ENCODE measurements at regions not wholly inside any gene's neighbourhood (a gene's known extent, or its start where the extent isn't known, plus 50 kb on each side); places are given as distances from the start of the nearest gene placed in this dataset.

DNA sequence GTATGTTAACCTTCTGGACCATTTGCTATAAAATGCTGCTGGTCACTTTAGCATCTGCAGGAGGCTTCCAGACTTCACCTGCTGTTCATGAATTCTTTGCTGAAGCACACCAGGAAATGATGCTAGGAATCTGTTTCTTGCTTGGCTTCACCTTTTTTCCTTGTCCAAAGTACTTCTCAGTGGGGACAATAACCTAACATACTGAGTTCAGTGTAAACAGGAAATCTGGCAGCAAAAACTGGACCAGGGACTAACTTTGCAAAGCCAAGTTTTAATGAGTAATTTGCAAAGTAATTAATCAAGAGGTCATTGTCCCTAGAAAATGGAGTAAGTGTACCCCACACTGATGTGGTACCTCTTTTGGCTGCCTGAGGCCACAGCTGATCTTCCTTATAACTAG is 128.4 kb downstream of the RXFP2 start:
- H3K4me2 ChIP-seq (replicated peaks; ENCODE audit: low read depth, low read length, poor library complexity, severe bottlenecking): no peak overlapping the region
- H3K27me3 Mint-ChIP-seq: no peaks in the 10 kb centered on the region
- ChIA-PET CTCF (no interaction called here), POLR2A (no interaction called here)
- H3K4me3 Mint-ChIP-seq: no peak overlapping the region
- H3K9me3 Mint-ChIP-seq (ENCODE audit: insufficient read depth): no peaks in the 10 kb centered on the region
- TF ChIP-seq EZH2 (IDR thresholded peaks at IDR 0.05; ENCODE audit: borderline replicate concordance, insufficient read depth, low read depth, low read length, poor library complexity, severe bottlenecking): no peak
- TF ChIP-seq, protein P1, sequence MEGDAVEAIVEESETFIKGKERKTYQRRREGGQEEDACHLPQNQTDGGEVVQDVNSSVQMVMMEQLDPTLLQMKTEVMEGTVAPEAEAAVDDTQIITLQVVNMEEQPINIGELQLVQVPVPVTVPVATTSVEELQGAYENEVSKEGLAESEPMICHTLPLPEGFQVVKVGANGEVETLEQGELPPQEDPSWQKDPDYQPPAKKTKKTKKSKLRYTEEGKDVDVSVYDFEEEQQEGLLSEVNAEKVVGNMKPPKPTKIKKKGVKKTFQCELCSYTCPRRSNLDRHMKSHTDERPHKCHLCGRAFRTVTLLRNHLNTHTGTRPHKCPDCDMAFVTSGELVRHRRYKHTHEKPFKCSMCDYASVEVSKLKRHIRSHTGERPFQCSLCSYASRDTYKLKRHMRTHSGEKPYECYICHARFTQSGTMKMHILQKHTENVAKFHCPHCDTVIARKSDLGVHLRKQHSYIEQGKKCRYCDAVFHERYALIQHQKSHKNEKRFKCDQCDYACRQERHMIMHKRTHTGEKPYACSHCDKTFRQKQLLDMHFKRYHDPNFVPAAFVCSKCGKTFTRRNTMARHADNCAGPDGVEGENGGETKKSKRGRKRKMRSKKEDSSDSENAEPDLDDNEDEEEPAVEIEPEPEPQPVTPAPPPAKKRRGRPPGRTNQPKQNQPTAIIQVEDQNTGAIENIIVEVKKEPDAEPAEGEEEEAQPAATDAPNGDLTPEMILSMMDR (IDR thresholded peaks at IDR 0.05): no peak
- H3K79me2 ChIP-seq (ENCODE audit: control insufficient read depth, insufficient read depth, low read length): no peaks in the 10 kb centered on the region
- DNase-seq (no peak), ATAC-seq (ENCODE audit: low read depth) (no peak)
- no peak overlapping the region for H3K4me3 ChIP-seq (ENCODE audit: control extremely low read depth in 1 of 5, extremely low read depth in 1 of 5, insufficient read depth in 1 of 5, low read depth in 2 of 5, low read length in 4 of 5)
- H3K9ac ChIP-seq (ENCODE audit: low read length): no peak overlapping the region
- H3K27me3 ChIP-seq (replicated peaks in 1 of 4; ENCODE audit: control extremely low read depth in 1 of 4, control insufficient read depth in 3 of 4, insufficient read depth in 4 of 4, low read length in 3 of 4): no peaks in the 10 kb centered on the region
- no peak overlapping the region for H3K27ac ChIP-seq (ENCODE audit: low read length in 2 of 2)
- no peaks in the 10 kb centered on the region for H3K9me3 ChIP-seq (ENCODE audit: control extremely low read depth in 1 of 3, control insufficient read depth in 2 of 3, insufficient read depth in 1 of 3, low read length in 2 of 3)
- no peak overlapping the region for H2AFZ ChIP-seq (ENCODE audit: insufficient read depth, low read depth, low read length, poor library complexity, severe bottlenecking)
- no peak overlapping the region for H3K27ac Mint-ChIP-seq
- intact Hi-C loops (cut with micrococcal nuclease): no loop called here
- no peaks in the 10 kb centered on the region for H4K20me1 ChIP-seq (ENCODE audit: control insufficient read depth, insufficient read depth, low read length, poor library complexity, severe bottlenecking)
- no peaks in the 10 kb centered on the region for H3K36me3 ChIP-seq (replicated peaks in 1 of 2; ENCODE audit: control extremely low read depth in 1 of 2, control insufficient read depth in 1 of 2, extremely low read depth in 1 of 2, insufficient read depth in 2 of 2, low read length in 1 of 2)
- peaks cover 13% of the 10 kb centered on the region for H3K4me1 Mint-ChIP-seq
- peaks cover 4 to 8% of the 10 kb centered on the region in 2 donors for H3K4me1 ChIP-seq (ENCODE audit: control insufficient read depth in 2 of 2, insufficient read depth in 2 of 2, low read length in 2 of 2)

DNA sequence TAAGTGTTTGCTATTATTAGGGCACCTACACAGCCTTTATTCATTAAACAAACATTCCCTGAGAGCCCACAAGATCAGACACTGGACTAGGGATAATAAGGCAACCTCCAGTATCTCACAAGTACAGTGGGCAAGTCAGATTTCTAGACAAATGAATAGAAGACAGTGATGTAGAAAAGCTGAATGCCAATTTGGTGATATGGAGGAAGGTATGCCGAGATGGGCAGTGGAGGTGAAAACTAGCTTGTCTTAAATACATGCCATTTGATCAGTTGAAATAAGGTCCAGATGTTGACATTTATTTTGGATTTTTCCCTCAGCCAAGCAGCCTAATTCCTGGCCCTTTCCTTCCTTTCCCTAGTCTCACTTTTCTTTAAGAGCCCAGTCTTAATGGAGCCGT is 130.3 kb downstream of the RXFP2 start:
- Histone ChIP-seq H3K36me3 (replicated peaks in 1 of 2; ENCODE audit: control extremely low read depth in 1 of 2, control insufficient read depth in 1 of 2, extremely low read depth in 1 of 2, insufficient read depth in 2 of 2, low read length in 1 of 2) (no peaks in the 10 kb centered on the region), H3K4me2 (replicated peaks; ENCODE audit: low read depth, low read length, poor library complexity, severe bottlenecking) (no peak overlapping the region), H3K9ac (ENCODE audit: low read length) (no peak overlapping the region), H2AFZ (ENCODE audit: insufficient read depth, low read depth, low read length, poor library complexity, severe bottlenecking) (no peak overlapping the region), H3K79me2 (ENCODE audit: control insufficient read depth, insufficient read depth, low read length) (no peaks in the 10 kb centered on the region), H4K20me1 (ENCODE audit: control insufficient read depth, insufficient read depth, low read length, poor library complexity, severe bottlenecking) (no peaks in the 10 kb centered on the region), H3K27ac (ENCODE audit: low read length in 2 of 2) (no peak overlapping the region), H3K9me3 (ENCODE audit: control extremely low read depth in 1 of 3, control insufficient read depth in 2 of 3, insufficient read depth in 1 of 3, low read length in 2 of 3) (no peaks in the 10 kb centered on the region), H3K4me1 (ENCODE audit: control insufficient read depth in 2 of 2, insufficient read depth in 2 of 2, low read length in 2 of 2) (peaks cover 0 to 3% of the 10 kb centered on the region in 2 donors), H3K4me3 (ENCODE audit: control extremely low read depth in 1 of 5, extremely low read depth in 1 of 5, insufficient read depth in 1 of 5, low read depth in 2 of 5, low read length in 4 of 5) (no peak overlapping the region), H3K27me3 (replicated peaks in 1 of 4; ENCODE audit: control extremely low read depth in 1 of 4, control insufficient read depth in 3 of 4, insufficient read depth in 4 of 4, low read length in 3 of 4) (no peaks in the 10 kb centered on the region)
- Mint-ChIP-seq H3K27ac (no peak overlapping the region), H3K9me3 (ENCODE audit: insufficient read depth) (no peaks in the 10 kb centered on the region), H3K27me3 (no peaks in the 10 kb centered on the region), H3K4me1 (peaks cover 5% of the 10 kb centered on the region), H3K4me3 (no peak overlapping the region)
- no peak for DNase-seq
- intact Hi-C loops (cut with micrococcal nuclease): no loop called here
- WGBS (ENCODE audit: insufficient coverage): 100% methylated on average over 1 of the region's 2 CpGs
- ATAC-seq (ENCODE audit: low read depth): no peak
- TF ChIP-seq, protein P1 (IDR thresholded peaks at IDR 0.05): no peak
- TF ChIP-seq EZH2 (IDR thresholded peaks at IDR 0.05; ENCODE audit: borderline replicate concordance, insufficient read depth, low read depth, low read length, poor library complexity, severe bottlenecking): no peak
- ChIA-PET CTCF (no interaction called here), POLR2A (no interaction called here)

Measured in B cell (primary cell).